CD4-positive, alpha-beta T cell (primary cell): ENCODE measurements at regions not wholly inside any gene's neighbourhood (a gene's known extent, or its start where the extent isn't known, plus 50 kb on each side); places are given as distances from the start of the nearest gene placed in this dataset.

Source experiments
- ATAC-seq: fragments of 200-7000 bp; cut with Tn5 transposase; one replicate; pipeline ENCODE4 v1.10.0; 2022; ENCODE audit warnings: mild to moderate bottlenecking; ENCODE audit not compliant: poor library complexity
- CTCF ChIA-PET: fragments of 350-600 bp; sonication (Branson Sonifier 250); formaldehyde crosslinking; loops from one replicate; lab custom pipeline; 2021; ENCODE audit warnings: antibody characterized with exemption, inconsistent platforms; lab: Charles Lee
- POLR2A ChIA-PET: fragments of 350-600 bp; sonication (Branson Sonifier 250); formaldehyde crosslinking; loops from one replicate; lab custom pipeline; 2021; ENCODE audit warnings: antibody characterized with exemption, inconsistent platforms; lab: Charles Lee
- DNase-seq, 14 experiments: peaks; one replicate each; pipeline ENCODE4 v3.0.0-alpha.2; 2013 to 2020; ENCODE audit warnings: mixed read lengths in 2 of 14
- H3K27ac ChIP-seq, 2 donors: one replicate each; pipeline versions ENCODE4 v1.5.1 to v1.7.0; 2013; ENCODE audit warnings: low read length in 2 of 2, low read depth in 1 of 2, mild to moderate bottlenecking in 1 of 2
- H3K27me3 ChIP-seq, 2 experiments: 1 replicate in 1 of 2; 2 replicates in 1 of 2; pipeline versions ENCODE4 v1.6.1 to v1.7.0; 2013; ENCODE audit warnings: low read length in 2 of 2, control low read depth in 1 of 2, mild to moderate bottlenecking in 1 of 2, moderate library complexity in 1 of 2; ENCODE audit not compliant: insufficient read depth in 2 of 2, control insufficient read depth in 1 of 2
- H3K36me3 ChIP-seq: one replicate; pipeline ENCODE4 v1.6.1; 2013; ENCODE audit warnings: low read length, control low read depth; ENCODE audit not compliant: insufficient read depth
- H3K4me1 ChIP-seq: one replicate; pipeline ENCODE4 v1.6.1; 2013; ENCODE audit warnings: low read length, control low read depth; ENCODE audit not compliant: insufficient read depth
- H3K4me3 ChIP-seq: one replicate; pipeline ENCODE4 v1.5.1; 2013; ENCODE audit warnings: mild to moderate bottlenecking, low read length, moderate library complexity
- H3K9me3 ChIP-seq, 2 experiments: 1 replicate in 1 of 2; 2 replicates in 1 of 2; pipeline versions ENCODE4 v1.6.1 to v1.7.0; 2013; ENCODE audit warnings: low read length in 2 of 2, mild to moderate bottlenecking in 2 of 2, control low read depth in 1 of 2, moderate library complexity in 1 of 2; ENCODE audit not compliant: control insufficient read depth in 1 of 2, insufficient read depth in 1 of 2
- H3K27ac Mint-ChIP-seq: one replicate; pipeline ENCODE4 v1.8.0; 2020; ENCODE audit warnings: mixed read lengths
- H3K27me3 Mint-ChIP-seq: one replicate; pipeline ENCODE4 v1.8.0; 2021; ENCODE audit warnings: mixed read lengths
- H3K36me3 Mint-ChIP-seq: one replicate; pipeline ENCODE4 v1.8.0; 2021; ENCODE audit warnings: low read depth, mixed read lengths
- H3K4me1 Mint-ChIP-seq: one replicate; pipeline ENCODE4 v1.8.0; 2021; ENCODE audit warnings: low read depth, mixed read lengths
- H3K4me3 Mint-ChIP-seq: one replicate; pipeline ENCODE4 v1.8.0; 2020; ENCODE audit warnings: mild to moderate bottlenecking, mixed read lengths
- H3K9me3 Mint-ChIP-seq: one replicate; pipeline ENCODE4 v1.8.0; 2020; ENCODE audit warnings: mixed read lengths
- CTCF ChIP-seq: fragments of 200-600 bp; IDR thresholded peaks from one replicate; pipeline ENCODE4 v1.8.0; 2022; ENCODE audit warnings: antibody characterized with exemption, mild to moderate bottlenecking
- intact Hi-C, 2 experiments: fragments of 100-400 bp; cut with DNase I in 1 of 2; cut with micrococcal nuclease in 1 of 2; formaldehyde crosslinking; loops; one replicate each; pipeline versions ENCODE4 v1.15.1 to v1.9.0; 2023 to 2025; cut with DNase I, micrococcal nuclease

GRCh38 chr7:35334506-35334905, 80.6 kb upstream of the TBX20 start:
- Histone ChIP-seq H3K9me3 (no peaks in the 10 kb centered on the region), H3K4me3 (no peak overlapping the region), H3K36me3 (no peaks in the 10 kb centered on the region), H3K4me1 (no peaks in the 10 kb centered on the region), H3K27me3 (peaks cover 0 to 5% of the 10 kb centered on the region in 2 experiments), H3K27ac (no peak overlapping the region)
- no peak for DNase-seq
- no peak for TF ChIP-seq CTCF
- no peak overlapping the region for H3K4me3 Mint-ChIP-seq
- H3K36me3 Mint-ChIP-seq = no peaks in the 10 kb centered on the region
- ChIA-PET CTCF (no interaction called here), POLR2A (no interaction called here)
- H3K9me3 Mint-ChIP-seq = no peaks in the 10 kb centered on the region
- no peak overlapping the region for H3K27ac Mint-ChIP-seq
- intact Hi-C loops = no loop called here
- H3K4me1 Mint-ChIP-seq = no peaks in the 10 kb centered on the region
- ATAC-seq = no peak
- peaks cover 47% of the 10 kb centered on the region for H3K27me3 Mint-ChIP-seq

- Mint-ChIP-seq H3K9me3 (no peaks in the 10 kb centered on the region), H3K27ac (no peak overlapping the region), H3K4me1 (no peaks in the 10 kb centered on the region), H3K27me3 (peaks cover 42% of the 10 kb centered on the region), H3K4me3 (no peak overlapping the region), H3K36me3 (no peaks in the 10 kb centered on the region)
- Histone ChIP-seq H3K4me3 (no peak overlapping the region), H3K27ac (no peak overlapping the region), H3K4me1 (no peaks in the 10 kb centered on the region), H3K36me3 (no peaks in the 10 kb centered on the region), H3K27me3 (peaks cover 0 to 7% of the 10 kb centered on the region in 2 experiments), H3K9me3 (no peaks in the 10 kb centered on the region)
- intact Hi-C loops = no loop called here
- TF ChIP-seq CTCF = no peak
- ChIA-PET CTCF (no interaction called here), POLR2A (no interaction called here)
- DNase-seq (no peak), ATAC-seq (no peak)
These were observed 79.4 kb upstream of the TBX20 start for GRCh38 chr7:35333265-35333664.

DNA sequence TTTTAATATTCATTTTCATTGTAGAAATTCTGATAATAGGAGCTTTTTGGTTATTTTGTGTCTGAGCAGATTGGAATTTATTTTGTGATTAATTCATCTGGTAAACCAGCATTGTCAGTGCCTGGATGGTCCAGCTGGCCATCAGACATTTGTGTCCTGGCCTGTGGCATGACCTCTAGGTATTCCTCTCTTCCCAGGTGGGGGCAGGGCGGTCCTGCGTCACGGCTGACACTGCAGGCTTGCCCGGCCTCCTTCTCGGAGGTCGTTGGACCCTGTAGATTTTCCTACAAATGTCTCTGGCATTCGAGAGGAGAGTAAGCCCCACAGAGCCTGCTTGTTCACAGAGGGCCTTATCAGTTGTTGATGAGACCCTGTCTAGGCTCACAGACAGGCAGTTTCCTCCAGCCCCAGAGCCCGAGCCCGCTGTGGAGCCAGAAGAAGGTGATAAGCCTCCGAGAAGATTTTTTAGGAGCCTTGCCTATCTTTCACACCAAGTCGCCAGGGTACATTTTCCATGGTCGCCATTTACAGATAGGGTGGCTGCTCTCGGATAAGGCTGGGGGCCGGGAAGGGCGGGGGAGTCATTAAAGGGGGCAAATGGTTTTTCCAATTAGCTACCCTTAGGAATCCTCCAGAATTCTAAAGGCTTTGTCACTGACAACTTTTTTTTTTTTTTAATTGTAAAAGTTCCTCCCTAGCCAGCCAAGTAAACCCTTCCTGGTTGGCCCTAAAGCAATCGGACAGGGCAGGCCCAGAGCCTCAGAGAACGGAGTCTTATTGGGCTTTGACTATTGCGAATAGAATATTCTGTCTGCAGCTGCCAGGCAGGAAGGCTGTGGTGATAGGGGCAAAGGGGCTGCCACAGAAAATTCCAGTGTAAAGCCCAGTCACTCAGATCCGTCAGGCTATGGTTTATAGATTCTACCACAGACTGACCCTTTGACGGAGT, 78.1 kb upstream of the TBX20 start:
- Histone ChIP-seq H3K27ac (no peak overlapping the region), H3K9me3 (no peaks in the 10 kb centered on the region), H3K4me1 (no peaks in the 10 kb centered on the region), H3K36me3 (no peaks in the 10 kb centered on the region), H3K4me3 (no peak overlapping the region), H3K27me3 (peaks cover 0 to 7% of the 10 kb centered on the region in 2 experiments)
- Mint-ChIP-seq H3K36me3 (no peaks in the 10 kb centered on the region), H3K9me3 (no peaks in the 10 kb centered on the region), H3K27me3 (peaks cover 38% of the 10 kb centered on the region), H3K4me3 (no peak overlapping the region), H3K27ac (no peak overlapping the region), H3K4me1 (no peaks in the 10 kb centered on the region)
- no peak for ATAC-seq
- intact Hi-C loops = no loop called here
- ChIA-PET POLR2A (interaction anchor here (0.6 kb wide), 1 partner anchor 11 kb away, joined by 3 read pairs; no protein-coding TSS in a partner anchor), CTCF (no interaction called here)
- no peak for DNase-seq
- TF ChIP-seq CTCF = no peak
